ENCODE measurements at regions not wholly inside any gene's neighbourhood (a gene's known extent, or its start where the extent isn't known, plus 50 kb on each side); places are given as distances from the start of the nearest gene placed in this dataset.

GRCh38 chr5:10839916-10840599 lies 79.0 kb upstream of the DAP start:
- Histone ChIP-seq H3K36me3 (ENCODE audit: insufficient read depth, low read length) (no peaks in the 10 kb centered on the region), H3K9ac (ENCODE audit: low read depth, low read length) (no peak overlapping the region), H3K9me3 (ENCODE audit: insufficient read depth, low read depth, low read length) (no peaks in the 10 kb centered on the region), H3K4me1 (ENCODE audit: insufficient read depth, low read length) (no peaks in the 10 kb centered on the region), H3K4me3 (ENCODE audit: low read length) (no peak overlapping the region), H3K27me3 (ENCODE audit: insufficient read depth, low read length) (0 out of 2 replicates have a peak, but pooled peaks cover 2% of the 10 kb centered on the region), H3K27ac (ENCODE audit: low read depth, low read length) (no peak overlapping the region)
- 91% methylated on average over 3 of the region's 3 CpGs for WGBS

GRCh38 chr5:10839118-10839517 lies 78.1 kb upstream of the DAP start:
- 0 out of 2 replicates have a peak, but pooled peaks cover 2% of the 10 kb centered on the region for H3K27me3 ChIP-seq (ENCODE audit: insufficient read depth, low read length)
- no peaks in the 10 kb centered on the region for H3K4me1 ChIP-seq (ENCODE audit: insufficient read depth, low read length)
- no peak overlapping the region for H3K9ac ChIP-seq (ENCODE audit: low read depth, low read length)
- no peaks in the 10 kb centered on the region for H3K9me3 ChIP-seq (ENCODE audit: insufficient read depth, low read depth, low read length)
- H3K36me3 ChIP-seq (ENCODE audit: insufficient read depth, low read length) = no peaks in the 10 kb centered on the region
- 97% methylated on average over 3 of the region's 3 CpGs for WGBS
- no peak overlapping the region for H3K27ac ChIP-seq (ENCODE audit: low read depth, low read length)
- no peak overlapping the region for H3K4me3 ChIP-seq (ENCODE audit: low read length)

GRCh38 chr5:10838038-10838437 lies 77.0 kb upstream of the DAP start:
- Histone ChIP-seq H3K4me1 (ENCODE audit: insufficient read depth, low read length) (no peaks in the 10 kb centered on the region), H3K27ac (ENCODE audit: low read depth, low read length) (no peak overlapping the region), H3K9me3 (ENCODE audit: insufficient read depth, low read depth, low read length) (no peaks in the 10 kb centered on the region), H3K27me3 (ENCODE audit: insufficient read depth, low read length) (0 out of 2 replicates have a peak, but pooled peaks cover 2% of the 10 kb centered on the region), H3K4me3 (ENCODE audit: low read length) (no peak overlapping the region), H3K36me3 (ENCODE audit: insufficient read depth, low read length) (no peaks in the 10 kb centered on the region), H3K9ac (ENCODE audit: low read depth, low read length) (no peak overlapping the region)
- 93% methylated on average over 5 of the region's 5 CpGs for WGBS

- Histone ChIP-seq H3K36me3 (ENCODE audit: insufficient read depth, low read length) (no peaks in the 10 kb centered on the region), H3K27me3 (ENCODE audit: insufficient read depth, low read length) (0 out of 2 replicates have a peak, but pooled peaks cover 2% of the 10 kb centered on the region), H3K9ac (ENCODE audit: low read depth, low read length) (no peak overlapping the region), H3K27ac (ENCODE audit: low read depth, low read length) (no peak overlapping the region), H3K4me3 (ENCODE audit: low read length) (no peak overlapping the region), H3K4me1 (ENCODE audit: insufficient read depth, low read length) (no peaks in the 10 kb centered on the region), H3K9me3 (ENCODE audit: insufficient read depth, low read depth, low read length) (no peaks in the 10 kb centered on the region)
- WGBS = no CpG with 5 or more reads among the region's 2 CpGs
Observed at GRCh38 chr5:10836986-10837385, 76.0 kb upstream of the DAP start.

- Histone ChIP-seq H3K9me3 (ENCODE audit: insufficient read depth, low read depth, low read length) (no peaks in the 10 kb centered on the region), H3K4me1 (ENCODE audit: insufficient read depth, low read length) (no peaks in the 10 kb centered on the region), H3K4me3 (ENCODE audit: low read length) (no peak overlapping the region), H3K36me3 (ENCODE audit: insufficient read depth, low read length) (no peaks in the 10 kb centered on the region), H3K9ac (ENCODE audit: low read depth, low read length) (no peak overlapping the region), H3K27me3 (ENCODE audit: insufficient read depth, low read length) (0 out of 2 replicates have a peak, but pooled peaks cover 2% of the 10 kb centered on the region), H3K27ac (ENCODE audit: low read depth, low read length) (no peak overlapping the region)
- no CpG with 5 or more reads among the region's 1 CpG for WGBS
Observed at GRCh38 chr5:10834695-10835094, 73.7 kb upstream of the DAP start.

- H3K4me3 ChIP-seq (ENCODE audit: low read length) = no peak overlapping the region
- no peak overlapping the region for H3K27ac ChIP-seq (ENCODE audit: low read depth, low read length)
- H3K9ac ChIP-seq (ENCODE audit: low read depth, low read length) = no peak overlapping the region
- H3K9me3 ChIP-seq (ENCODE audit: insufficient read depth, low read depth, low read length) = no peaks in the 10 kb centered on the region
- WGBS = 90% methylated on average over 5 of the region's 5 CpGs
- H3K4me1 ChIP-seq (ENCODE audit: insufficient read depth, low read length) = no peaks in the 10 kb centered on the region
- no peaks in the 10 kb centered on the region for H3K27me3 ChIP-seq (ENCODE audit: insufficient read depth, low read length)
- H3K36me3 ChIP-seq (ENCODE audit: insufficient read depth, low read length) = no peaks in the 10 kb centered on the region
Observed at GRCh38 chr5:10832987-10833386, 72.0 kb upstream of the DAP start.

GRCh38 chr5:10832421-10832820 lies 71.4 kb upstream of the DAP start:
- no peak overlapping the region for H3K9ac ChIP-seq (ENCODE audit: low read depth, low read length)
- H3K27ac ChIP-seq (ENCODE audit: low read depth, low read length) = no peak overlapping the region
- no peaks in the 10 kb centered on the region for H3K4me1 ChIP-seq (ENCODE audit: insufficient read depth, low read length)
- H3K36me3 ChIP-seq (ENCODE audit: insufficient read depth, low read length) = no peaks in the 10 kb centered on the region
- H3K9me3 ChIP-seq (ENCODE audit: insufficient read depth, low read depth, low read length) = no peaks in the 10 kb centered on the region
- no peak overlapping the region for H3K4me3 ChIP-seq (ENCODE audit: low read length)
- H3K27me3 ChIP-seq (ENCODE audit: insufficient read depth, low read length) = no peaks in the 10 kb centered on the region
- 100% methylated on average over 1 of the region's 1 CpG for WGBS

GRCh38 chr5:10831419-10831818 lies 70.4 kb upstream of the DAP start:
- no peak overlapping the region for H3K4me3 ChIP-seq (ENCODE audit: low read length)
- WGBS = 90% methylated on average over 7 of the region's 7 CpGs
- H3K4me1 ChIP-seq (ENCODE audit: insufficient read depth, low read length) = no peaks in the 10 kb centered on the region
- no peaks in the 10 kb centered on the region for H3K9me3 ChIP-seq (ENCODE audit: insufficient read depth, low read depth, low read length)
- no peak overlapping the region for H3K27ac ChIP-seq (ENCODE audit: low read depth, low read length)
- H3K9ac ChIP-seq (ENCODE audit: low read depth, low read length) = no peak overlapping the region
- H3K36me3 ChIP-seq (ENCODE audit: insufficient read depth, low read length) = no peaks in the 10 kb centered on the region
- no peaks in the 10 kb centered on the region for H3K27me3 ChIP-seq (ENCODE audit: insufficient read depth, low read length)

- H3K27me3 ChIP-seq (ENCODE audit: insufficient read depth, low read length) = no peaks in the 10 kb centered on the region
- 60% methylated on average over 1 of the region's 2 CpGs for WGBS
- H3K9me3 ChIP-seq (ENCODE audit: insufficient read depth, low read depth, low read length) = no peaks in the 10 kb centered on the region
- H3K27ac ChIP-seq (ENCODE audit: low read depth, low read length) = no peak overlapping the region
- H3K36me3 ChIP-seq (ENCODE audit: insufficient read depth, low read length) = no peaks in the 10 kb centered on the region
- no peaks in the 10 kb centered on the region for H3K4me1 ChIP-seq (ENCODE audit: insufficient read depth, low read length)
- no peak overlapping the region for H3K4me3 ChIP-seq (ENCODE audit: low read length)
- H3K9ac ChIP-seq (ENCODE audit: low read depth, low read length) = no peak overlapping the region
Observed at GRCh38 chr5:10828241-10828640, 67.2 kb upstream of the DAP start.

GRCh38 chr5:10827571-10827970 lies 66.5 kb upstream of the DAP start:
- WGBS = 100% methylated on average over 1 of the region's 1 CpG
- H3K27ac ChIP-seq (ENCODE audit: low read depth, low read length) = no peak overlapping the region
- no peak overlapping the region for H3K4me3 ChIP-seq (ENCODE audit: low read length)
- H3K9ac ChIP-seq (ENCODE audit: low read depth, low read length) = no peak overlapping the region
- no peaks in the 10 kb centered on the region for H3K4me1 ChIP-seq (ENCODE audit: insufficient read depth, low read length)
- H3K27me3 ChIP-seq (ENCODE audit: insufficient read depth, low read length) = no peaks in the 10 kb centered on the region
- no peaks in the 10 kb centered on the region for H3K9me3 ChIP-seq (ENCODE audit: insufficient read depth, low read depth, low read length)
- H3K36me3 ChIP-seq (ENCODE audit: insufficient read depth, low read length) = no peaks in the 10 kb centered on the region

GRCh38 chr5:10826971-10827370 lies 65.9 kb upstream of the DAP start:
- H3K9ac ChIP-seq (ENCODE audit: low read depth, low read length) = no peak overlapping the region
- 94% methylated on average over 2 of the region's 2 CpGs for WGBS
- H3K27me3 ChIP-seq (ENCODE audit: insufficient read depth, low read length) = no peaks in the 10 kb centered on the region
- H3K27ac ChIP-seq (ENCODE audit: low read depth, low read length) = no peak overlapping the region
- no peaks in the 10 kb centered on the region for H3K9me3 ChIP-seq (ENCODE audit: insufficient read depth, low read depth, low read length)
- no peak overlapping the region for H3K4me3 ChIP-seq (ENCODE audit: low read length)
- no peaks in the 10 kb centered on the region for H3K36me3 ChIP-seq (ENCODE audit: insufficient read depth, low read length)
- no peaks in the 10 kb centered on the region for H3K4me1 ChIP-seq (ENCODE audit: insufficient read depth, low read length)
